DND-41 (cell line): ENCODE measurements at regions not wholly inside any gene's neighbourhood (a gene's known extent, or its start where the extent isn't known, plus 50 kb on each side); places are given as distances from the start of the nearest gene placed in this dataset.

Experiments
- ATAC-seq: fragments of 200-7000 bp; cut with Tn5 transposase; 3 replicates; pipeline ENCODE4 v1.9.1; 2021; ENCODE audit warnings: low read depth; ENCODE audit not compliant: insufficient read depth
- DNase-seq: peaks from one replicate; pipeline ENCODE4 v3.0.0-alpha.2; 2020
- H2AFZ ChIP-seq: 2 replicates; pipeline ENCODE4 v1.6.0; 2012; ENCODE audit warnings: low read depth, low read length
- H3K27ac ChIP-seq: 2 replicates; pipeline ENCODE4 v1.5.1; 2012; ENCODE audit warnings: low read length, inconsistent platforms
- H3K27me3 ChIP-seq: fragments of 200-600 bp; sonication (generic); 2 replicates; pipeline ENCODE4 v1.6.0; 2012; ENCODE audit warnings: low read length, mild to moderate bottlenecking, inconsistent platforms; ENCODE audit not compliant: insufficient read depth, poor library complexity
- H3K36me3 ChIP-seq: 2 replicates; pipeline ENCODE4 v1.5.1; 2012; ENCODE audit warnings: low read length, inconsistent platforms; ENCODE audit not compliant: insufficient read depth
- H3K4me1 ChIP-seq: 2 replicates; pipeline ENCODE4 v1.5.1; 2012; ENCODE audit warnings: mild to moderate bottlenecking, low read length; ENCODE audit not compliant: insufficient read depth
- H3K4me2 ChIP-seq: 2 replicates; pipeline ENCODE4 v1.6.0; 2012; ENCODE audit warnings: mild to moderate bottlenecking, moderate library complexity, low read length, inconsistent platforms; ENCODE audit not compliant: insufficient read depth
- H3K4me3 ChIP-seq, 2 experiments: fragments of 200-600 bp in 1 of 2; shearing (Covaris generic) in 1 of 2; 2 replicates each; pipeline ENCODE4 v1.5.1; 2012 to 2016; ENCODE audit warnings: inconsistent platforms in 2 of 2, low read length in 2 of 2, mild to moderate bottlenecking in 2 of 2, low read depth in 1 of 2, moderate library complexity in 1 of 2
- H3K79me2 ChIP-seq: 2 replicates; pipeline ENCODE4 v1.6.0; 2012; ENCODE audit warnings: low read length, inconsistent platforms; ENCODE audit not compliant: insufficient read depth
- H3K9ac ChIP-seq: 2 replicates; pipeline ENCODE4 v1.6.0; 2012; ENCODE audit warnings: low read depth, mild to moderate bottlenecking, inconsistent platforms, low read length, moderate library complexity
- H3K9me3 ChIP-seq: 2 replicates; pipeline ENCODE4 v1.5.1; 2012; ENCODE audit warnings: low read length, moderate library complexity, mild to moderate bottlenecking, inconsistent platforms; ENCODE audit not compliant: insufficient read depth, severe bottlenecking
- H4K20me1 ChIP-seq: 2 replicates; pipeline ENCODE4 v1.6.0; 2012; ENCODE audit warnings: low read length; ENCODE audit not compliant: insufficient read depth
- CTCF ChIP-seq: IDR thresholded peaks from 2 replicates; pipeline ENCODE4 v1.5.1; 2012; ENCODE audit warnings: borderline replicate concordance, low read length, moderate library complexity, mild to moderate bottlenecking; ENCODE audit not compliant: poor library complexity, severe bottlenecking; ENCODE audit errors: extremely low read depth
- EZH2 ChIP-seq: IDR thresholded peaks from 3 replicates; pipeline ENCODE4 v1.6.1; 2012; ENCODE audit warnings: borderline replicate concordance, low read depth, mild to moderate bottlenecking, moderate library complexity, low read length, inconsistent platforms; ENCODE audit not compliant: severe bottlenecking

GRCh38 chr20:4076671-4077070 lies 61.3 kb upstream of the RNF24 start:
- Histone ChIP-seq H3K27ac (no peak overlapping the region), H3K79me2 (no peaks in the 10 kb centered on the region), H4K20me1 (no peaks in the 10 kb centered on the region), H3K9ac (no peak overlapping the region), H3K4me1 (peaks cover 28% of the 10 kb centered on the region), H3K27me3 (no peaks in the 10 kb centered on the region), H3K4me3 (no peak overlapping the region), H2AFZ (no peak overlapping the region), H3K4me2 (no peak overlapping the region), H3K36me3 (no peaks in the 10 kb centered on the region), H3K9me3 (no peaks in the 10 kb centered on the region)
- TF ChIP-seq EZH2 (no peak), CTCF (no peak)
- no peak for ATAC-seq
- no peak for DNase-seq

GRCh38 chr20:4076033-4076432 lies 60.7 kb upstream of the RNF24 start:
- no peak for ATAC-seq
- no peaks in the 10 kb centered on the region for H3K27me3 ChIP-seq
- H3K4me1 ChIP-seq = peaks cover 22% of the 10 kb centered on the region
- H3K9ac ChIP-seq = no peak overlapping the region
- no peak for TF ChIP-seq EZH2
- TF ChIP-seq CTCF = no peak
- DNase-seq = no peak
- H3K4me3 ChIP-seq = no peak overlapping the region
- no peak overlapping the region for H3K4me2 ChIP-seq
- no peaks in the 10 kb centered on the region for H4K20me1 ChIP-seq
- H2AFZ ChIP-seq = no peak overlapping the region
- H3K79me2 ChIP-seq = no peaks in the 10 kb centered on the region
- no peaks in the 10 kb centered on the region for H3K36me3 ChIP-seq
- no peaks in the 10 kb centered on the region for H3K9me3 ChIP-seq
- H3K27ac ChIP-seq = no peak overlapping the region

- Histone ChIP-seq H3K4me3 (no peak overlapping the region), H3K79me2 (no peaks in the 10 kb centered on the region), H4K20me1 (no peaks in the 10 kb centered on the region), H2AFZ (peak overlapping the region; percentile 37; the same call in 1 of the 2 replicates), H3K27me3 (no peaks in the 10 kb centered on the region), H3K27ac (peak overlapping the region; percentile 44), H3K36me3 (no peaks in the 10 kb centered on the region), H3K4me1 (peaks cover 19% of the 10 kb centered on the region), H3K4me2 (no peak overlapping the region), H3K9me3 (no peaks in the 10 kb centered on the region), H3K9ac (no peak overlapping the region)
- TF ChIP-seq EZH2 (no peak), CTCF (peak; percentile 9)
- DNase-seq (no peak), ATAC-seq (peak; percentile 53; the same call in 2 of the 3 replicates)
Measured at GRCh38 chr20:4074877-4075455, 59.6 kb upstream of the RNF24 start.
